Epidermal melanocyte (primary cell): ENCODE measurements at regions not wholly inside any gene's neighbourhood (a gene's known extent, or its start where the extent isn't known, plus 50 kb on each side); places are given as distances from the start of the nearest gene placed in this dataset.

Source experiments
- DNase-seq: peaks from one replicate; pipeline ENCODE4 v3.0.0; 2011; ENCODE audit warnings: low spot score; ENCODE audit not compliant: insufficient read length

- no peak for DNase-seq
These were observed 207.6 kb downstream of the CETN3 start for GRCh38 chr5:90201923-90202322.

- no peak for DNase-seq
These were observed 216.3 kb downstream of the CETN3 start for GRCh38 chr5:90193185-90193822.

- DNase-seq = no peak
These were observed 218.1 kb downstream of the CETN3 start for GRCh38 chr5:90191352-90192045.

- DNase-seq = no peak
These were observed 223.6 kb downstream of the CETN3 start for GRCh38 chr5:90185897-90186468.

GRCh38 chr5:90184764-90185163 is 224.8 kb downstream of the CETN3 start:
- no peak for DNase-seq

GRCh38 chr5:90182726-90183125 is 226.8 kb downstream of the CETN3 start:
- no peak for DNase-seq

GRCh38 chr5:90174236-90174635 is 235.3 kb downstream of the CETN3 start:
- no peak for DNase-seq

DNA sequence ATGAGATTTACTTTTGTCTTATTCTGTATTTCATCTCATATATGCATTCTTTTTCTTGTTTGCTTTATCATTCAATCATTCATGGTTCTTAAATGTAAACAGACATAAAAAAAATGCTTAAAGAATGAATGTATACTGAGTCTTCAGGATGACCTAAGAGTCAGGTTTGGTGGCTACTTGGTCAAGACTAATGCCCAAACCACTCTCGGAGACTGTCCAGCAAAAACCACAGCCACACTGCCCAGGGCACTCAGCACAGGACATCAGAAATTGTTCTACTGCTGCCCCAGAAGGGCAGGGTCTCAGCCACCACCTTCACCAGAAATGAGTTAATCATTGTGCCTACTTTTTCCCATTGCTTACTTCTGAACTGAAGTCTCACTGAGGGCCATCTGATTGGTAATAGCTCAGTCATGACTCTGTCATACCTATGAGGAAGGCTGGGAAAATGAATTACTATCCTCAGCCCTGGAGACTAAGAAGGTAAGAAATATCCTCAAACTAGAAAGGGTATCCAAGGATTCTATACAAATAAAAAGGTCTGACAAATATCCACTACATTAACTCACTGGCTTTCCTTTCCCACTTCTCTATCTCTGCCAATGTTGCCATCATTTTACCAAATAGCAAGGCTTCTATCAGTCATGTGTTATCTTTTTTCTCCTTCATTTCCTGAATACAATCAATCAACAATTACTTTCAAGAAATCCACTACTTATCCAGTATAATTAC is 236.1 kb downstream of the CETN3 start:
- DNase-seq = no peak

DNA sequence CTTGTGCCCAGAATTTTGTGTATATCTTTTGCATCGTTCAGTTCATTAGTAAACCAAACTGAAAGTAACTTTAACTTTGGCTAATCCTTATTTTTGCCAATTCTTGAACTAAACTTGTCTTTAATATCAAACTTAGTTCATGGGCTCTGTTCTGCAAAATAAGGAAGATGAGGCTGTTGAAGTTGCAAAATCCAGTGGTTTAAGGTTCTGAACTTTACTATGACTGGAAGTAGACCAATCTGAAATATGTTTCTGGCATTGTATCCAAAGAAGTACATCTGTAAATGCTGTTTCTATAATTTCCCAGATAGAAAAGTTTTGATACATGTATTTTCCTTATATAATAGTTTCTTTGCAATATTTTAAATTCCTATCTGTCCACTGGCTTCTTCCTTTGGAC is 238.1 kb downstream of the CETN3 start:
- DNase-seq = no peak

DNA sequence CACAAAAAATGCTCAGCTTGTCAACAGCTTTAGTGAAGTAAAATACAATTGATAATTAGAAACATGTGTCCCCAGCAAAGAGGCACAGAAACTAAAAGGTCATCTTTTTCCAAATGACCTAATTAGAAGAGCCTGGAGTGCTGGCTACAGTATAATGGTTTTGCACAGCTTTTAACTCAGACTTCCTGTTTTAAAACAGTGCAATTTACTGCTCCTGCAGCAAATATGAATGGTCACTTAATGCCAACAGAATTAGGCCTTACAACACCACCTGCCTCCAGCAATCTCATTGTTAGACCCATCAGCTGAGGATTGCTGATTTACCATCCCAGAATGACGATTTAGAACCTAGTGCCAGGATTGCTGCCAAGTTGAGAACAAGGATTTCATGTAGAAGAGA is 239.3 kb downstream of the CETN3 start:
- DNase-seq = no peak

DNA sequence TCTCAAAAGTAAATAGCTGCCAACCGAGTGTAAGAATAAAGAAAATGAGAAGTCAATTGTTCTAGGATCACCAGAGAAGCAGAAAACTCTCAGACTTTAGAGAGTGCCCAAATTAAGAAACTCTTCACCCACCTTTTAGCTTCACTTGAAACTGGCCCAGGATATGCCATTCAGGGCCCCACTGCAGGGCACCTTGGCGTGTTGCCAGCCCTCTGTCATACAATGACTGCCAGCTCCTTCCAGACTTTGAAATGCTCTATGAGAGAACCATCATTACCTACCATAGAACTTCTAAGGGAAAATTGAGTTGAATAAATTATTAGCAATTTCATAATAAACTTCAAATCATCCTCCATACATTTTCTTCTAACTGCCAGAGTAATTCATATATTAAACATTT is 240.5 kb downstream of the CETN3 start:
- DNase-seq = no peak

DNA sequence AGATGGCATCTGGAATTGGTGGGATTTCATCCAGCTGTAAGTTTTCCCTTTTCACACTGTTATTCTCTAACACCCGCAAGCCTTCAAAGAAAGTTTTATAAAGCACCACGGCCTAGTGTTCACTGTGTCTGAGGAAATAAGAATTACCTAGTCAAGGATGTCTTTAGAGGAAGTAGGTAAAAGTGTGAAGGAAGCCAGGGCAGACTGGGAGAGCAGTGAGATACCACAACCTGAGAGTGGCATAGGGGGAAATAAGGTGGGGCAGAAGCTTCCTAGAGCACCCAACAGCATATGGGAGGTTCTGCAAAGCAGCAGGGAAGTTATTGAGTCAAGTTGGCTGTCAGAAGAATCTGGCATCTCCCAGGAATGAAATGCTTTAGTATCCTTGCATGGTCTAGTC is 241.2 kb downstream of the CETN3 start:
- no peak for DNase-seq

DNA sequence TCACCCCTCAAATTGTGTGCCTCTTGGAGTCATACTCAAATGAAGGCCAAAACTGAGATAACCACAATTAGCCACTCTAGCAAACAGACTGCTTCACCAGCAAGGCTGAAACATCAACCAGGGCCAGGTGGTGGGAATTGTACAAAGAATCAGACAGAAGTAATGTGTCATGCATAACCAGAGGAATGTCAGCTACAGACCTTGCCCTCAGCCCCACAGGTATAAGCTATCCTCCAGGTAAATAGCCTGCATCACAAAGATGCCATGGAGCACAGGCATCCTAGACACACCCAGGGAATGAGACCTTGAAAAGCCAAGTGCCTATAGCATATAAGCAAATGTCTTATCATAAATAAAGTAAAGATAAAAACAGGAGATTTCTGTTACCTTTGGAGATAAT is 242.7 kb downstream of the CETN3 start:
- no peak for DNase-seq

- DNase-seq = no peak
These were observed 247.2 kb downstream of the CETN3 start for GRCh38 chr5:90162324-90162723.

DNA sequence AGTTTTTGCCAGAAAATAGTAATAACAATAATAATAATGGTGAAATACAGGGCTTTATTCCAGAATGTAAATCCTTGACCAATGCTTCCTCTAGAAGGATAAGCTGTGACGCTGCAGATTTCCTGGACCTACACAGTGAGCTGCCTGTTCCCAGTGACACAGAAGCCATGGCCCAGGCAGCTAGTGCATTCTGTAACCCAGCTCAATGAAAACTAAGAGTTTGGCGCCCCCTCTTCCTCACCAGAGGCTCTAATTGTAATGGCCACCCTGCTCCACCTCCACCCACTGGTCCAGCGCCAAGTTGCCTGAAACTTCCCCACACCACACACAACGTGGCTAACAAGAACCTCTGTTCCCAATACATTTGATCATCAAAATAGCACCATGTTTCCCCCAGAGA is 248.1 kb downstream of the CETN3 start:
- no peak for DNase-seq

GRCh38 chr5:90158131-90158530 is 251.4 kb downstream of the CETN3 start:
- DNase-seq = no peak

DNA sequence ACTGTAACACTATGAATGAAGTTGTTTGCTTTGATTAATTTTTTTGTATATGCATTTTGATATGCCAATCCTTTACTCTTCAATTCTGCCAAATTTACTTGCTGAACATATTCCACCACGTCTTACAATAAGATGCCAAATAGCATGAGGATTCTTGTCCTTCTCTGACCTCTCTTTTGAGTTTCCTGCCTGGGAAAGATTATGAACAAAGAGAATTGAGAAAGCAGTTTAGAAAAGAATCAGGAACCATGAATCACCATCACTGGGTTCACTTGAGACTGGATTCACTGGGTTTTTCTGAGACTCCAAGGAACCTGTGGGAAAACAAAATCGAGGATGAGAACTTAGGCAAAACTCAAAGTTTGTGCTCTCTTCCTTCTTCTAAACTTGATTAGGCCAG is 256.5 kb downstream of the CETN3 start:
- no peak for DNase-seq

DNA sequence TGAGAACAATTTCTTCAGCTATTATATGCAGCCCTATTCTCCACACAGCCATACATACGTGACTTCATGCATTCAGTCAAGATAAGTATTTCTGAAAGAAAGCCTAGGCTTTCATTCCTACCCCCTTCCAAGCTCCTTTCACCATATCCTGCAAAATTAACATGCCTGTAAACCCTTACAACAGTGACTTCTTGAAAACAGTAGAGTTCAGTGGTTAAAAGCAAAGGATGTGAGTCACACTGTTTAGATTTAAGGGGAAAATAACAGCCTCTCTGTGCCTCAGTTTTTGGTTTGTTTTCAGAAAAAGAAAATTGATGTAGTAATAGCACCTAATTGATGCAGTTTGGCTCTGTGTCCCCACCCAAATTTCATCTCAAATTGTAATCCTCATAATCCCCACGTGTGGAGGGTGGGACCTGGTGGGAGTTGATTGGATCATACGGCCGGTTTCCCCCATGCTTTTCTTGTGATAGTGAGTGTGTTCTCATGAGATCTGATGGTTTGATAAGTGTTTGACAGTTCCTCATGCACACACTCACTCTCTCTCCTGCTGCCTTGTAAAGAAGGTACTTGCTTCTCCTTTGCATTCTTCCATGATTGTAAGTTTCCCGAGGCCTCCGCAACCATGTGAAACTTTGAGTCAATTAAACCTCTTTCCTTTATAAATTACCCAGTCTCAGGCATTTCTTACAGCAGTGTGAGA is 264.8 kb downstream of the CETN3 start:
- DNase-seq = no peak

DNA sequence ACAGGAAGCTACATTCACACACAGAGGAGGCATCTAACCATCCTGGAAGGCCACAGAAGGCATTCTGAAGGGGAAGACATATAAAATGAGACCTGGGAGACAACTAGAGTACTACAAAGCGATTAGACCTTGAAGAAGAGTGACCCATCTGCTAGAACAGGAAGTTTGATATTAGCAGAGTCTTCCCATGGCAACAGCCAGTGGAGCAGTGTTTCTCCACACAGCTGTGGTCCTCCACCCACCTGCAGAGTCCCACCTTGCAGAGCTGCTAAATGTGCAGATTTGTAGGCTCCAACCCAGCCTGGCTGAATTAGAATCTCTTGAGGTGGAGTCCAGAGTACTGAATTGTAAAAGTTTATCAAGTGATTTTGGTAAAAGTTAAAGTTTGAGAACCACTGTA is 267.0 kb downstream of the CETN3 start:
- DNase-seq = no peak

DNA sequence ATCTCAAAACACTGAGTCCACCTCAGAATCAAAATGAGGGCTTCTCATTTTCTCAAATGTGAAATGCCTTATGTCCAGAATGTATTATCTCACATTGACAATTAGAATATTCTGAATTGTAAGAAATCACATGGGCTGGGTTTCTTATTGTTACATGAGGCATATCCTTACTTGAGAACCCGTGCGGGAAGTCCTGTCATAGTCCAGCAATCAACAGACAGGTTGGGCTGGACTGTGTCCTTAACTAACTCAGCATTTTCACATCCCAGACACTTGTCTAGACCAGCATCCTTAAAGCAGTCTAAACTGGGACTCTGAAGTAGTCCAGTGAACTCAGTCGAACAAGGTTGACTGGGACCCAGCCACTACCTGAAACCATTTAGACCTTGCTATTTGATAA is 267.6 kb downstream of the CETN3 start:
- no peak for DNase-seq

DNA sequence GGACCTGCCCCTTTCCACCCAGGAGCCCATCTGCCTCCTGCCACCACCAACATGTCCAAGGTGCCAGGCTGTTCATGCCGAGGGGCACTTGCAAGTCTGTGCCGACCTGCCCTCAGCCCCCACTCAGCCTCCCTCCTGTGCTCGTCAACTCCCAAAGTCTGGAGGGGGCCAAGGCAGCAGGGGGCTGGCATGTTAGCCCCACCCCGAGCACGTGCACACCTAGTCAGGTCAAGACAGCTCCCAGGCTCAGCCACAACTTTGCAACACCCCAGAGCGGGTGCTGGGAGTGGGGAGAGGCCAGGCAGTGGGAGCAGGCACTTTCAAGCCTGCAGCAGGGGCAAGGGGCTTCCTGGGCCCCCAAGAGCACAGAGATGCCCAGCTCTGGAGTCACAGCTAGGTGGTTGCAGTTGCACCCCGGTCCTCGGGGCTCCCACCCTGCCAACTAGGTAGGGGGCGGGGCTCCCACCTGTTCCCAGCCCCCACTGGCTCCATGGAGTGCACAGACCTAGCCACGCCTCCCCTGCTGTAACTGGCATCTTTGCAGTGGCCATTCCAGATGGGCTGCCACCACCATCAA is 272.5 kb downstream of the CETN3 start:
- no peak for DNase-seq
